ENCODE measurements at regions not wholly inside any gene's neighbourhood (a gene's known extent, or its start where the extent isn't known, plus 50 kb on each side); places are given as distances from the start of the nearest gene placed in this dataset.
"Not testable (repeated sequence)": the region's sequence is repeated elsewhere in the genome, so short reads cannot be mapped to it uniquely, and the experiment has no call there.

- no peak for DNase-seq
Observed at GRCh38 chr14:105909046-105909827, 382.9 kb downstream of the TMEM121 start.

- not testable (repeated sequence) for DNase-seq
Observed at GRCh38 chr14:105909828-105910120, 383.4 kb downstream of the TMEM121 start.

GRCh38 chr14:105910426-105910825 is 384.0 kb downstream of the TMEM121 start:
- no peak for DNase-seq

DNA sequence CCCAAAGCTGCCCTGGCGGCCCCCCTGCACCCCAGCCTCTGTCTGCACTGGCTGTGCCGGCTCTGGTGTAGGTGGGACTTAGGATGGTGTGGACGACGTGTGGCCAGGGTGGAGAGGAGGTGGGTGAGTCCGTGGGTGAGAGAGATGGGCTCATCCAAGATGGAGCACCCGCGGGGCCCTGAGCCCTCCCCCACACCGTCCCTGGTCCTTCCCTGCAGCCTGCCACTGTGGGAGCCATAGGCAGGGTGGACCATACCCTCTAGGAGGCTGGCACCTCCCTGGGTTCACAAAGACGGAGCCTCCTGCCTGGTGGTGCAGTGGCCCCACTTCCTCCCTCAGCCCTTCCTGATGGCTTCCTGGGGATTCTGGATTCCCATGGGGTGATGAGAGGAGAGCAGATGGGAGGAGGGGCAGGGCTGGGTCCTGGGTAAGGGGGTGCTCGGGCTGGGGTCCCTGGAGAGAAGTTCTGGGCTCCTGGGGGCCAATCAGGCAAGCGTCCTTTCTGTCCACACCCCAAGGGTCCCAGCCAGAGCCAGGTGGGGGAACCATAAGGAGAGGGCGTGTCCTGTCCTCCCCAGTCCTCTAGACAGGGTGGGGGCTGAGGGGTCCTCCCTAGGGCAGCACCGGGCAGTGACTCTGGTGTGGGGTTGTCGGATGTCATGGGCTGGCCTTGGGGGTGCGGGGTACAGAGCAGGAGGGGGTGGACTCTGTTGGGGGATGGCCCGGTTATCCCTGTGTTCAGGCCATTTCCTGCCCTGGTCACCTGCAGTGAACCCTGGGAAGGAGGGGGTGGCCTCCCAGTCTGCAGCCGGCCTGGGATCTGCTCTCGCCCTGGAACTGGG is 384.8 kb downstream of the TMEM121 start:
- DNase-seq: no peak

- DNase-seq: not testable (repeated sequence)
Observed at GRCh38 chr14:105911848-105912292, 385.5 kb downstream of the TMEM121 start.

DNA sequence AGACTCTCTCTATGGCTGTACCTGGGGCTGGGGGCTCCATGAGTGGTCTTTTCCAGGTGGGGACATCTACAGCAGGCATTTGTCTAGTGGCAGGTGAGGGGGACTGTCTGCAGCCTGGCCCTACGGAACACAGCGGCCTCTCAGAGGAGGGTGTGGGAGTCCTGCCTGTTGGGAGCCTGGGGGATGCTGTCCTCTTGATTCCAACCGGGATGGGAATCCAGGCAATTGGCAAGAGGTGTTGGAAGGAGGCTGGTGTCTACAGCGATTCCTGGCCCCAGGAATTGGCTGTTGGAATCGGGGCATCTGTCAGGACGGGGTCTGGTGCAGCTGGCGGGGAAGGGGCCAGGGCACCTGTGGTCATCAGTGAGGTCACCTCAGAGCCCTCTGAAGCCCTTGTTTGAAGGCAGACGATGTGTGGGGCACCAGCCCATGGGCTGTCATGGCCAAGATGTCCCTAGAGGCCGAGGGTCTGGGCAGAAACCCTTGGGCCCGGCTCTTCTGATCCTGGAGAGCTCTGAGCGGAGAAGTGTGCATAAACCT is 386.3 kb downstream of the TMEM121 start:
- no peak for DNase-seq

DNA sequence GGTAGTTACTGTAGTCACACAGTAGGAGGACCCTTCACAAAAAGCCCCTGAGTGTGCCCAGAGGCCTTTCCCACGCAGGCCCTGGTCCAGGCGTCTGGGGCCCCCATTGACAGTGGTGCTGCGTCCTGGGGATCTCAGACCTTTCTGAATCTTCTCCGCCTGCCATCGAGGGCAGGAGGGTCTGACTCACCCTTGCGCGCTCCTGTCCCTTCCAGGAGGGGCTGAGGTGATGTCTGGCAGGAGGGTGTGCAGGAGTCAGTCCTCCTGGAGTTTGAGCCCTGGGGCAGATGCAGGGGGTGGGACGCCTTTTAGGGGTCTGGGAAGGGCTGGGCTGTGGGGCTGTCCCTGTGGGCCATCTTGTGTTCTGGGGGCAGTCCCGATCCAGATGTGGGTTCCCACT is 386.8 kb downstream of the TMEM121 start:
- no peak for DNase-seq

DNA sequence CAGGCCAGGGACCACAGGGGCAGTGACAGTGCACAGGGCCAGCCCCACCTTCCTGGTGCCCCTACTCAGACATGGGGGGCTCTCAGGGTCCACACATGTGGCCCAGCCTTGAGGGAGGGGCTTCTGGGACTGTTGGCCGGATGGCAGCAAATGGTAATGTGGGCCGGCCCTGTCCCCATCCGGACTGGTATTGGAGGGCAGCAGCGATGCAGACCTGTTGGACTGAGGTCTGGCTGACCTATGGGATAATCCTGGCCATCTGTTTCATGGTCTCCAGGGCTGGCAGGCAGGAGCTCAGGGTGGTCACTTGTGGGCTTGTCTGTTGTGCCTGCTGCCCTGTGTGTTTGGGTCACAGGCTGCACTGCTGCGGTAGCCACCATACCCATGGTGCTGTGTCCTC is 387.5 kb downstream of the TMEM121 start:
- DNase-seq: no peak

- not testable (repeated sequence) for DNase-seq
Observed at GRCh38 chr14:105914281-105914680, 387.9 kb downstream of the TMEM121 start.

DNA sequence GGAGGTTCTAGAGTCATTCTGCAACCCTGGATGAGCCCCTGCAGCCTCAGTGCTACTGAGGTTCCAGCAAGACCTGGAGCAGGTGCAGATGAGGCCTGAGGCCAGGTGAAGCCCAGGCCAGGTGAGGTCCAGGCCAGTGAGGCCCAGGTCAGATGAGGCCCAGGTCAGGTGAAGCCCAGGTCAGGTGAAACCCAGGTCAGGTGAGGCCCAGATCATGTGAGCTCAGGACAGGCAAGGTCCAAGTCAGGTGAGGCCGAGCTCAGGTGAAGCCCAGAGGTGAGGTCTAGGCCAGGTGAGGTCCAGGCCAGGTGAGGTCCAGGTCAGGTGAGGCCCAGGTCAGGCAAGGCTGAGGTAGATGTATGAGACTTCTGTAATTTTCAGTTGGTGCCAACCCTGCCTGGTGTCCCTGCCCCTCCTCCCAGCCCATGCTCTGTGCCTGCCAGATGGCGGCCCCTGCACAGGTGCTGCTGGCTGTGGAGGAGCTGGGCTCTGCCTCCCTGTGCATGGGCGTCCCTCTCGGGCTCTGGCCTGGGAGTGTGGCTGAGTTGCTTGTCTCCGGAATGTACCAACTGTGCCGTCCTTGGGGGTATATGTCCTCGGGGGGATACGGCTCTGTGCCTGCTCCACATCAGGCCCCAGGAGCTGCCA is 388.5 kb downstream of the TMEM121 start:
- DNase-seq: no peak

- not testable (repeated sequence) for DNase-seq
Observed at GRCh38 chr14:105915546-105915945, 389.2 kb downstream of the TMEM121 start.

DNA sequence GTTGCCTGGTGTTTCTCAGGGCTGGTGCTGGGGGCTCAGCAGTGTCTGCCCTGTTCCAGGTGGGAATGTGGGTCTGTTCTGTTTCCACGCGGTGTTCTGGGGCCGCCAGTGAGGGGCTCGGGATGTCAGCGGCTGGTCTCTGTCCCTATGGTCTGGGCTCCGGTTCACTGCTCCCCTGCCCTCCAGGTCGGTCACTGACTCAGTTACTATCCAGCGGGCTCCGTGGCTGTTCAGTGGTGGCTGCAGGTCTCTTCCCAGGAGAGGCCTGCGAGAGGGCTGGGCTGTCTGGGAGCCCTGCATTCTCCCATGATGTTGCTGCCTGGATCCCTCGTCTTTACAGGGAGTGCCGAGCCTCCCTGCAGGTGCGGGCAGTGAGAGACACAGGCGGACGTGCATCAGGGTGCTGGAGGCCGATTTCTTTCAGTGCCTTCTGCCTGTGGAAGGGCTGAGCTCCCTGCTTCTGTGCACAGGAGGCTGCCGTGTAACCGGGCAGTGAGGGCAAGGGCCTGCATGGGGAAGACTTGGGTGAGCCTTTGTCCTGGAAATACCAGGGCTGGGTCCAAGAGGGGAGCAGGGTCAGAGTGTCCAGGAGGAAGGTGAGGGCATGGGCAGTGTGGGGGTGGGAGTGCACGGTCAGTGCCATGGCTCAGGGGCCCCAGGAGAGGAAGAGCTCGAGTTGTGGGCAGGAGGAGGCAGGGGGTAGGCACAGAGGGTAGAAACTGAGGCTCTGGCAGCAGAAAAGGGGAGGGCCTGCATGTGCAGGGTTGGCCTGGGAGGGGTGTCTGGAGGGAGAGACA is 391.0 kb downstream of the TMEM121 start:
- DNase-seq: not testable (repeated sequence)

- no peak for DNase-seq
Observed at GRCh38 chr14:105917933-105918436, 391.6 kb downstream of the TMEM121 start.

- no peak for DNase-seq
Observed at GRCh38 chr14:105918496-105919262, 392.3 kb downstream of the TMEM121 start.

DNA sequence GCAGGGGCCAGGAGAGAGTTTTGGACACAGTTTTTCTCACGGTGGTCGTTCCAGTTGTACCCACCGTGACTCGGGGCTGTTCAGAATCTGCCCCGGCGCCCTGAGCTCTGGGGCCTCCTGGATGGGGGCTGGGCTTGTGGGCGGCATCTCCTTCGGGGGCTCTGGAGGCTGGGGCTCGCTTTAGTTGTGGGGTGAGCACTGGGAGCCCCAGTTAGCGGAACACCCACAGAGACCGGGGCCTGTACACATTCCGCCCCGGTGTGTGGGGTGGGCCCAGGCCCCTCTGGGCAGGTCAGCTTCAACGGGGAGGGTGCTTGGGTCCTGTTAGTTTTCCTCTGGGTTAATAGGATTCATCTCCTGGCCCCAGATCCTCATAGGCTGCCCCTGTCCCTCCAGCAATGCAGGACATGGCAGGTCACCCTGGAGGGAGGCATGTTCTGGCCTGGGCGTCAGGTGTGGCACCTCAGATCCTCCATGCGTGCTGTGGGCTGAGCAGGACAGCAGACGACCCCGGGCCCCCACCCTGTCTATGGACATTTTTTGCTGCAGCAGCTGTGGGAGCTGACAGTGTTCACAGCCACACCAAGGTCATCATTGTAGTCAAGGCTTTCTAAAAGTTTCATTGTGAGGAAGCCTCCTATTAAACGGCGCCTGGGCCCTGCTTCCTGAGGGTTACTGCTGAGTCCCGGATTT is 393.2 kb downstream of the TMEM121 start:
- DNase-seq: no peak

DNA sequence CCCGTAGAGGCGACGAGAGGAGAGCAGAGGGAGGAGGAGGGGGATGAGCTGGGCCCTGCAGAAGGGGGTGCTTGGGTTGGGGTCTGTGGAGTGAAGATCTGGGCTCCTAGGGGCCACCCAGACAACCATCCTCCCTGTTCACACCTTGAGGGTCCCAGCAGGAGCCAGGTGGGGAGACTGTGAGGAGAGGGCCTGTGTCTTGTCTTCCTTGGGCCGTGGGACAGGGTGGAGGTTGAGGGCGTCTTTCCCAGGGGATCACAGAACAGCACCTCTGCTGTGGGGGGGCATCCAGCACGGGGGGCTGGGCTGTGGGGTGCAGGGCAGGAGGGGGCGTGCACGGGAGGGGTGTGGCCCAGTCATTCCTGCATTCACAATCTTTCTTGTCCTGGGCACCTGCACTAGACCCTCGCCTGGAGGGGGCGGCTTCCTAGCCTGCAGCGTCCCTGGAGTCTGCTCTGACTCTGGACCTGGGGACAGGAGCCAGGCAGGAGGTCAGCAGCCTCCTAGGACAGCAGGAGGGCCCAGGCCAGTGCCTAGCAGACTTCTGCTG is 393.8 kb downstream of the TMEM121 start:
- DNase-seq: not testable (repeated sequence)

GRCh38 chr14:105920803-105921755 is 394.7 kb downstream of the TMEM121 start:
- not testable (repeated sequence) for DNase-seq

DNA sequence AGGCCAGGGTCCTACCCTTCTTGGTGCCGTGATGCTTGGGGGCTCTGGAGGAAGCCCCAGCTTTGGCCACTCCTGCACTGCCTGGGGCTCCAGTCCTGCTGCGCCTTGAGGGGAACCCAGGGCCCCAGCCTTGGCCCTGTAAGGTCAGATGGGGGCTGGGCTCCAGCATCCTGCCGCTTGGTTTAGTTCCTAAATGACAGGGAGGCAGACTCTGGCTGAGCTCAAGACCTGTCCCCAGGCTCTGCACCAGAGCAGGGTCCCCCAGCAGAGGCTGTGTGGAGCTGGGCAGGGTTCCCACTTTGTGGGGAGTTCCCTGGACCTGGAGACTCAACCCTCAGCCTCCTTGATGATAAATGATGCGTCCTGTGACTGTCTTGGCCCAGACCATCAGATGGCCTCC is 395.4 kb downstream of the TMEM121 start:
- DNase-seq: not testable (repeated sequence)
